Neuron (in vitro differentiated cells): ENCODE measurements at regions not wholly inside any gene's neighbourhood (a gene's known extent, or its start where the extent isn't known, plus 50 kb on each side); places are given as distances from the start of the nearest gene placed in this dataset.
"Not testable (repeated sequence)": the region's sequence is repeated elsewhere in the genome, so short reads cannot be mapped to it uniquely, and the experiment has no call there.

Source experiments
- H2AFZ ChIP-seq: one replicate; pipeline ENCODE4 v1.6.1; 2013; ENCODE audit warnings: low read depth, mild to moderate bottlenecking, inconsistent platforms, low read length, moderate library complexity
- H3K27me3 ChIP-seq: one replicate; pipeline ENCODE4 v1.6.1; 2013; ENCODE audit warnings: low read length; ENCODE audit not compliant: insufficient read depth
- H3K36me3 ChIP-seq: one replicate; pipeline ENCODE4 v1.6.1; 2013; ENCODE audit warnings: low read length; ENCODE audit not compliant: insufficient read depth
- H3K4me1 ChIP-seq: one replicate; pipeline ENCODE4 v1.6.1; 2013; ENCODE audit warnings: low read length; ENCODE audit not compliant: insufficient read depth
- H3K4me3 ChIP-seq: 2 replicates; pipeline ENCODE4 v1.5.1; 2013; ENCODE audit warnings: mild to moderate bottlenecking, low read length, moderate library complexity
- H3K9me3 ChIP-seq: one replicate; pipeline ENCODE4 v1.6.1; 2013; ENCODE audit warnings: low read length

GRCh38 chrX:10676235-10676957, 56.0 kb upstream of the MID1 start:
- Histone ChIP-seq H3K9me3 (peaks cover 3% of the 10 kb centered on the region), H3K27me3 (no peaks in the 10 kb centered on the region), H3K36me3 (peaks cover 6% of the 10 kb centered on the region), H3K4me1 (peaks cover 11% of the 10 kb centered on the region), H3K4me3 (peak overlapping the region; percentile 69), H2AFZ (no peak overlapping the region)

- Histone ChIP-seq H3K36me3 (peaks cover 3% of the 10 kb centered on the region), H3K4me1 (peaks cover 11% of the 10 kb centered on the region), H3K9me3 (peaks cover 3% of the 10 kb centered on the region), H2AFZ (no peak overlapping the region), H3K27me3 (no peaks in the 10 kb centered on the region), H3K4me3 (peak overlapping the region; percentile 69)
Observed at GRCh38 chrX:10677490-10677889, 57.1 kb upstream of the MID1 start.

GRCh38 chrX:10679387-10679786, 59.0 kb upstream of the MID1 start:
- H3K4me1 ChIP-seq = peaks cover 7% of the 10 kb centered on the region
- H3K36me3 ChIP-seq = no peaks in the 10 kb centered on the region
- H3K4me3 ChIP-seq = no peak overlapping the region

GRCh38 chrX:10681167-10681566, 60.8 kb upstream of the MID1 start:
- H3K4me1 ChIP-seq = peaks cover 4% of the 10 kb centered on the region
- no peak overlapping the region for H2AFZ ChIP-seq
- H3K27me3 ChIP-seq = no peaks in the 10 kb centered on the region
- no peaks in the 10 kb centered on the region for H3K36me3 ChIP-seq
- H3K4me3 ChIP-seq = no peak overlapping the region
- H3K9me3 ChIP-seq = no peaks in the 10 kb centered on the region

More at GRCh38 chrX:10679387-10679786, 59.0 kb upstream of the MID1 start:
- H3K9me3 ChIP-seq = no peaks in the 10 kb centered on the region
- H3K27me3 ChIP-seq = no peaks in the 10 kb centered on the region
- H2AFZ ChIP-seq = no peak overlapping the region

GRCh38 chrX:10683631-10684030, 63.2 kb upstream of the MID1 start:
- not testable (repeated sequence) for H2AFZ ChIP-seq, H3K9me3 ChIP-seq, H3K27me3 ChIP-seq, H3K36me3 ChIP-seq, H3K4me1 ChIP-seq, H3K4me3 ChIP-seq

GRCh38 chrX:10685923-10686595, 65.7 kb upstream of the MID1 start:
- no peak overlapping the region for H2AFZ ChIP-seq
- H3K36me3 ChIP-seq = no peaks in the 10 kb centered on the region
- no peak overlapping the region for H3K4me3 ChIP-seq
- no peaks in the 10 kb centered on the region for H3K27me3 ChIP-seq
- no peaks in the 10 kb centered on the region for H3K9me3 ChIP-seq
- no peaks in the 10 kb centered on the region for H3K4me1 ChIP-seq

GRCh38 chrX:10691751-10692150, 71.4 kb upstream of the MID1 start:
- not testable (repeated sequence) for H3K9me3 ChIP-seq, H2AFZ ChIP-seq, H3K4me1 ChIP-seq, H3K27me3 ChIP-seq, H3K36me3 ChIP-seq, H3K4me3 ChIP-seq

- H2AFZ ChIP-seq = no peak overlapping the region
- H3K4me1 ChIP-seq = peaks cover 4% of the 10 kb centered on the region
- H3K36me3 ChIP-seq = no peaks in the 10 kb centered on the region
- H3K4me3 ChIP-seq = no peak overlapping the region
- no peaks in the 10 kb centered on the region for H3K27me3 ChIP-seq
- H3K9me3 ChIP-seq = no peaks in the 10 kb centered on the region
Observed at GRCh38 chrX:10697616-10698317, 77.4 kb upstream of the MID1 start.

- Histone ChIP-seq H3K9me3 (no peaks in the 10 kb centered on the region), H2AFZ (no peak overlapping the region), H3K4me3 (no peak overlapping the region), H3K27me3 (no peaks in the 10 kb centered on the region), H3K4me1 (peaks cover 4% of the 10 kb centered on the region), H3K36me3 (no peaks in the 10 kb centered on the region)
Observed at GRCh38 chrX:10698318-10698640, 77.9 kb upstream of the MID1 start.

GRCh38 chrX:10702031-10702430, 81.6 kb upstream of the MID1 start:
- Histone ChIP-seq H3K9me3 (no peaks in the 10 kb centered on the region), H3K4me1 (peaks cover 4% of the 10 kb centered on the region), H2AFZ (no peak overlapping the region), H3K27me3 (no peaks in the 10 kb centered on the region), H3K4me3 (no peak overlapping the region), H3K36me3 (no peaks in the 10 kb centered on the region)

GRCh38 chrX:10706342-10706741, 86.0 kb upstream of the MID1 start:
- not testable (repeated sequence) for H3K4me3 ChIP-seq, H3K36me3 ChIP-seq, H3K9me3 ChIP-seq, H3K4me1 ChIP-seq, H3K27me3 ChIP-seq, H2AFZ ChIP-seq

- no peak overlapping the region for H3K4me3 ChIP-seq
- H2AFZ ChIP-seq = no peak overlapping the region
- H3K9me3 ChIP-seq = no peaks in the 10 kb centered on the region
- no peaks in the 10 kb centered on the region for H3K27me3 ChIP-seq
- H3K4me1 ChIP-seq = peaks cover 2% of the 10 kb centered on the region
- H3K36me3 ChIP-seq = no peaks in the 10 kb centered on the region
Observed at GRCh38 chrX:10707773-10708172, 87.4 kb upstream of the MID1 start.

- H3K4me3 ChIP-seq = no peak overlapping the region
- H3K27me3 ChIP-seq = no peaks in the 10 kb centered on the region
- H3K9me3 ChIP-seq = no peaks in the 10 kb centered on the region
- peaks cover 7% of the 10 kb centered on the region for H3K4me1 ChIP-seq
- H2AFZ ChIP-seq = no peak overlapping the region
- H3K36me3 ChIP-seq = no peaks in the 10 kb centered on the region
Observed at GRCh38 chrX:10709276-10709675, 88.9 kb upstream of the MID1 start.
